ENCODE measurements at regions not wholly inside any gene's neighbourhood (a gene's known extent, or its start where the extent isn't known, plus 50 kb on each side); places are given as distances from the start of the nearest gene placed in this dataset.

GRCh38 chr3:82474711-82475110, 713.3 kb upstream of the GBE1 start (continued):
- TF ChIP-seq, protein P1, sequence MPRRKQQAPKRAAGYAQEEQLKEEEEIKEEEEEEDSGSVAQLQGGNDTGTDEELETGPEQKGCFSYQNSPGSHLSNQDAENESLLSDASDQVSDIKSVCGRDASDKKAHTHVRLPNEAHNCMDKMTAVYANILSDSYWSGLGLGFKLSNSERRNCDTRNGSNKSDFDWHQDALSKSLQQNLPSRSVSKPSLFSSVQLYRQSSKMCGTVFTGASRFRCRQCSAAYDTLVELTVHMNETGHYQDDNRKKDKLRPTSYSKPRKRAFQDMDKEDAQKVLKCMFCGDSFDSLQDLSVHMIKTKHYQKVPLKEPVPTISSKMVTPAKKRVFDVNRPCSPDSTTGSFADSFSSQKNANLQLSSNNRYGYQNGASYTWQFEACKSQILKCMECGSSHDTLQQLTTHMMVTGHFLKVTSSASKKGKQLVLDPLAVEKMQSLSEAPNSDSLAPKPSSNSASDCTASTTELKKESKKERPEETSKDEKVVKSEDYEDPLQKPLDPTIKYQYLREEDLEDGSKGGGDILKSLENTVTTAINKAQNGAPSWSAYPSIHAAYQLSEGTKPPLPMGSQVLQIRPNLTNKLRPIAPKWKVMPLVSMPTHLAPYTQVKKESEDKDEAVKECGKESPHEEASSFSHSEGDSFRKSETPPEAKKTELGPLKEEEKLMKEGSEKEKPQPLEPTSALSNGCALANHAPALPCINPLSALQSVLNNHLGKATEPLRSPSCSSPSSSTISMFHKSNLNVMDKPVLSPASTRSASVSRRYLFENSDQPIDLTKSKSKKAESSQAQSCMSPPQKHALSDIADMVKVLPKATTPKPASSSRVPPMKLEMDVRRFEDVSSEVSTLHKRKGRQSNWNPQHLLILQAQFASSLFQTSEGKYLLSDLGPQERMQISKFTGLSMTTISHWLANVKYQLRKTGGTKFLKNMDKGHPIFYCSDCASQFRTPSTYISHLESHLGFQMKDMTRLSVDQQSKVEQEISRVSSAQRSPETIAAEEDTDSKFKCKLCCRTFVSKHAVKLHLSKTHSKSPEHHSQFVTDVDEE (CRISPR knock-in tag; IDR thresholded peaks at IDR 0.05): no peak
- TF ChIP-seq ZNF8 (CRISPR knock-in tag; IDR thresholded peaks at IDR 0.05) (no peak), ZFP30 (CRISPR knock-in tag; IDR thresholded peaks at IDR 0.05) (no peak), ARNTL (CRISPR knock-in tag; IDR thresholded peaks at IDR 0.05; ENCODE audit: borderline replicate concordance, low read depth) (no peak)

- TF ChIP-seq RARB (CRISPR knock-in tag; IDR thresholded peaks at IDR 0.05) (no peak), CREB5 (CRISPR knock-in tag; IDR thresholded peaks at IDR 0.05; ENCODE audit: low read depth) (no peak), GLIS3 (CRISPR knock-in tag; IDR thresholded peaks at IDR 0.05) (no peak), OSR1 (CRISPR knock-in tag; IDR thresholded peaks at IDR 0.05) (no peak), ESRRG (CRISPR knock-in tag; IDR thresholded peaks at IDR 0.05) (no peak), ZC3H10 (CRISPR knock-in tag; IDR thresholded peaks at IDR 0.05) (no peak), ZFP3 (CRISPR knock-in tag; IDR thresholded peaks at IDR 0.05) (no peak), ZNF8 (CRISPR knock-in tag; IDR thresholded peaks at IDR 0.05) (no peak), TCF4 (CRISPR knock-in tag; IDR thresholded peaks at IDR 0.05; ENCODE audit: borderline replicate concordance) (no peak), BACH2 (CRISPR knock-in tag; IDR thresholded peaks at IDR 0.05; ENCODE audit: borderline replicate concordance) (no peak)
- TF ChIP-seq, protein P1 (CRISPR knock-in tag; IDR thresholded peaks at IDR 0.05): no peak
- no peak for ATAC-seq
These were observed 712.6 kb upstream of the GBE1 start for GRCh38 chr3:82473864-82474541.

DNA sequence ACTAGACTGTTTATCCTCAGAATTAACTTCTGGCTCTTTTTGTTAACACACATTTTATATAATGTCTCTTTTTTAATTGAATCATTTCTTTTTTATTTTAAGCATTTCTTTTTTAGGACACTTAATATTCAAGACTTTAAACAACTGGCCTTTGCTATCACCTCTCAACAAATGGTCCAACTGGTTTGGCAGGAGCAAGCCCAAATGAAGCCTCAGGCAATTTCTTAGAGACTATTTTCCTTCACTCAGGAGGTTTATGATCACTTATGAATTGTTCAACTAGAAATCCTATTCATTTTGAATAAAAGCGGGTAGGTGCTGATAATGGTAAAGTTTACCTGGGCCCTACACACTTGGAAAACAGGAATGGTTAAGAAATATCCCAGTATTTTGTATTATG, 705.6 kb upstream of the GBE1 start:
- ATAC-seq: no peak
- TF ChIP-seq ZNF70 (CRISPR knock-in tag; IDR thresholded peaks at IDR 0.05) (no peak), RARB (CRISPR knock-in tag; IDR thresholded peaks at IDR 0.05) (no peak), TCF4 (CRISPR knock-in tag; IDR thresholded peaks at IDR 0.05; ENCODE audit: borderline replicate concordance) (no peak), SNAI2 (CRISPR knock-in tag; IDR thresholded peaks at IDR 0.05) (no peak), ISL1 (CRISPR knock-in tag; IDR thresholded peaks at IDR 0.05) (no peak), PPARA (CRISPR knock-in tag; IDR thresholded peaks at IDR 0.05; ENCODE audit: borderline replicate concordance) (no peak), PATZ1 (CRISPR knock-in tag; IDR thresholded peaks at IDR 0.05; ENCODE audit: borderline replicate concordance) (no peak), POU6F1 (CRISPR knock-in tag; IDR thresholded peaks at IDR 0.05; ENCODE audit: borderline replicate concordance, low read depth) (no peak), ZFP30 (CRISPR knock-in tag; IDR thresholded peaks at IDR 0.05) (no peak), ZC3H10 (CRISPR knock-in tag; IDR thresholded peaks at IDR 0.05) (no peak), CSDC2 (CRISPR knock-in tag; IDR thresholded peaks at IDR 0.05) (no peak), ZNF8 (CRISPR knock-in tag; IDR thresholded peaks at IDR 0.05) (no peak), TOX (CRISPR knock-in tag; IDR thresholded peaks at IDR 0.05; ENCODE audit: borderline replicate concordance) (no peak), ZNF565 (CRISPR knock-in tag; conservative IDR thresholded peaks at IDR 0.05; ENCODE audit: low read depth) (no peak), GLIS3 (CRISPR knock-in tag; IDR thresholded peaks at IDR 0.05) (no peak), ARNTL (CRISPR knock-in tag; IDR thresholded peaks at IDR 0.05; ENCODE audit: borderline replicate concordance, low read depth) (no peak)
- TF ChIP-seq, protein P1 (CRISPR knock-in tag; IDR thresholded peaks at IDR 0.05): no peak
